SH-SY5Y (cell line): ENCODE measurements at regions not wholly inside any gene's neighbourhood (a gene's known extent, or its start where the extent isn't known, plus 50 kb on each side); places are given as distances from the start of the nearest gene placed in this dataset.

Source experiments
- GATA2 ChIP-seq: IDR thresholded peaks from 2 replicates; pipeline ENCODE4 v1.6.1; 2011; ENCODE audit warnings: mild to moderate bottlenecking, low read depth, low read length
- GATA3 ChIP-seq: IDR thresholded peaks from 2 replicates; pipeline ENCODE4 v1.6.1; 2011; ENCODE audit warnings: low read depth, mild to moderate bottlenecking, low read length, moderate library complexity

- TF ChIP-seq GATA2: no peak
- TF ChIP-seq GATA3: no peak
Observed at GRCh38 chr1:208818770-208819445, 574.7 kb upstream of the PLXNA2 start.

GRCh38 chr1:208820580-208821212 lies 576.5 kb upstream of the PLXNA2 start:
- TF ChIP-seq GATA2: no peak
- TF ChIP-seq GATA3: no peak

- TF ChIP-seq GATA2: no peak
- no peak for TF ChIP-seq GATA3
Observed at GRCh38 chr1:208821939-208822338, 577.8 kb upstream of the PLXNA2 start.

- no peak for TF ChIP-seq GATA2
Observed at GRCh38 chr1:208825300-208825699, 581.1 kb upstream of the PLXNA2 start.

- TF ChIP-seq GATA3 (no peak), GATA2 (no peak)
Observed at GRCh38 chr1:208829595-208829994, 585.4 kb upstream of the PLXNA2 start.

- TF ChIP-seq GATA3 (no peak), GATA2 (no peak)
Observed at GRCh38 chr1:208834381-208835096, 590.4 kb upstream of the PLXNA2 start.

- TF ChIP-seq GATA3: no peak
- TF ChIP-seq GATA2: no peak
Observed at GRCh38 chr1:208835097-208835463, 590.9 kb upstream of the PLXNA2 start.

- TF ChIP-seq GATA3: no peak
Observed at GRCh38 chr1:208835781-208836180, 591.6 kb upstream of the PLXNA2 start.

GRCh38 chr1:208837242-208837641 lies 593.1 kb upstream of the PLXNA2 start:
- no peak for TF ChIP-seq GATA3
- TF ChIP-seq GATA2: no peak

GRCh38 chr1:208841436-208841835 lies 597.3 kb upstream of the PLXNA2 start:
- TF ChIP-seq GATA3 (no peak), GATA2 (no peak)

- TF ChIP-seq GATA3 (no peak), GATA2 (no peak)
Observed at GRCh38 chr1:208842451-208842850, 598.3 kb upstream of the PLXNA2 start.

GRCh38 chr1:208844158-208844557 lies 600.0 kb upstream of the PLXNA2 start:
- TF ChIP-seq GATA2: no peak
- TF ChIP-seq GATA3: no peak

GRCh38 chr1:208848854-208849253 lies 604.7 kb upstream of the PLXNA2 start:
- TF ChIP-seq GATA3 (no peak), GATA2 (no peak)

- TF ChIP-seq GATA2: no peak
- no peak for TF ChIP-seq GATA3
Observed at GRCh38 chr1:208850442-208850841, 606.3 kb upstream of the PLXNA2 start.

- no peak for TF ChIP-seq GATA2
Observed at GRCh38 chr1:208851366-208851765, 607.2 kb upstream of the PLXNA2 start.
